GM12878 (cell line): ENCODE measurements at regions not wholly inside any gene's neighbourhood (a gene's known extent, or its start where the extent isn't known, plus 50 kb on each side); places are given as distances from the start of the nearest gene placed in this dataset.

ENCODE experiments used
- ATAC-seq: fragments of 200-7000 bp; cut with Tn5 transposase; 3 replicates; pipeline ENCODE4 v1.9.1; 2020; ENCODE audit warnings: mild to moderate bottlenecking, moderate library complexity
- BruUV-seq: library from RNA; stranded (reverse); fragments of 400-500 nt; replicated peaks from 2 replicates; lab custom pipeline; 2021; lab: Mats Ljungman, UMichigan
- CTCF ChIA-PET: fragments of 300-600 bp; sonication (Branson Sonifier 250); formaldehyde crosslinking; extraction: SDS; loops from one replicate; lab custom pipeline; 2021; ENCODE audit warnings: inconsistent platforms; lab: Yijun Ruan, JAX
- POLR2A ChIA-PET: fragments of 350-600 bp; formaldehyde crosslinking; extraction: SDS; loops from one replicate; lab custom pipeline; 2021; ENCODE audit warnings: inconsistent platforms; lab: Charles Lee
- RAD21 ChIA-PET: fragments of 300-600 bp; sonication (Branson Sonifier 250); formaldehyde crosslinking; loops from one replicate; lab custom pipeline; 2023; ENCODE audit warnings: antibody characterized with exemption; ENCODE audit not compliant: unreplicated experiment; lab: Charles Lee
- SMC1A ChIA-PET: fragments of 300-600 bp; sonication (Branson Sonifier 250); formaldehyde crosslinking; loops from one replicate; lab custom pipeline; 2023; ENCODE audit not compliant: unreplicated experiment, uncharacterized antibody; lab: Charles Lee
- DNase-seq: peaks from one replicate; pipeline ENCODE4 v3.0.0-alpha.2; 2011; ENCODE audit warnings: low read depth, low spot score
- FAIRE-seq: peaks from 3 replicates; lab custom pipeline; 2011; peaks lifted over from hg19 to GRCh38; lab: Jason Lieb, UNC
- H2AFZ ChIP-seq: 2 replicates; pipeline ENCODE4 v1.6.0; 2011; ENCODE audit warnings: low read depth, low read length, control low read depth; ENCODE audit not compliant: control insufficient read depth
- H3K27ac ChIP-seq: 2 replicates; pipeline ENCODE4 v1.5.1; 2011; ENCODE audit warnings: control low read depth; ENCODE audit not compliant: control insufficient read depth, insufficient read depth
- H3K27me3 ChIP-seq, 2 experiments: replicated peaks in 1 of 2; 2 replicates each; pipeline versions ENCODE4 v1.6.0 to v1.6.1; 2011; ENCODE audit warnings: low read length in 1 of 2; ENCODE audit not compliant: control insufficient read depth in 2 of 2, insufficient read depth in 2 of 2
- H3K36me3 ChIP-seq, 2 experiments: 2 replicates each; pipeline ENCODE4 v1.5.1; 2011; ENCODE audit warnings: low read length in 1 of 2; ENCODE audit not compliant: control insufficient read depth in 2 of 2, insufficient read depth in 2 of 2
- H3K4me1 ChIP-seq: 2 replicates; pipeline ENCODE4 v1.6.1; 2011; ENCODE audit warnings: mild to moderate bottlenecking, low read length, moderate library complexity, mixed read lengths; ENCODE audit not compliant: control insufficient read depth, insufficient read depth
- H3K4me2 ChIP-seq: 2 replicates; pipeline ENCODE4 v1.6.0; 2011; ENCODE audit warnings: control low read depth; ENCODE audit not compliant: control insufficient read depth, insufficient read depth
- H3K4me3 ChIP-seq: fragments of 200-600 bp; sonication (generic); 2 replicates; pipeline ENCODE4 v1.5.1; 2016
- H3K79me2 ChIP-seq: 2 replicates; pipeline ENCODE4 v1.6.0; 2011; ENCODE audit warnings: low read length; ENCODE audit not compliant: control insufficient read depth, insufficient read depth
- H3K9ac ChIP-seq: 2 replicates; pipeline ENCODE4 v1.8.0; 2011; ENCODE audit warnings: low read length, control low read depth, mixed read lengths; ENCODE audit not compliant: control insufficient read depth, insufficient read depth
- H3K9me3 ChIP-seq: replicated peaks from 3 replicates; pipeline ENCODE4 v1.5.1; 2011; ENCODE audit warnings: mild to moderate bottlenecking, low read length; ENCODE audit not compliant: control insufficient read depth, insufficient read depth
- H4K20me1 ChIP-seq: 2 replicates; pipeline ENCODE4 v1.6.0; 2011; ENCODE audit not compliant: control insufficient read depth, insufficient read depth
- ASH2L ChIP-seq: fragments of 300-600, 200-600 bp; sonication (generic); IDR thresholded peaks from 2 replicates; pipeline ENCODE4 v1.6.1; 2017; ENCODE audit warnings: low read depth, mild to moderate bottlenecking, borderline replicate concordance
- CREB1 ChIP-seq: IDR thresholded peaks from 2 replicates; pipeline ENCODE4 v1.6.1; 2012; ENCODE audit warnings: low read depth, mild to moderate bottlenecking, inconsistent platforms
- GATAD2B ChIP-seq: fragments of 450-650 bp; conservative IDR thresholded peaks from 2 replicates; pipeline ENCODE4 v1.6.1; 2017; ENCODE audit warnings: low read depth, mild to moderate bottlenecking, moderate library complexity
- IRF4 ChIP-seq: IDR thresholded peaks from 2 replicates; pipeline ENCODE4 v1.6.1; 2011; ENCODE audit warnings: low read depth, low read length
- KAT2A ChIP-seq: conservative IDR thresholded peaks from 2 replicates; pipeline ENCODE4 v1.6.1; 2011; ENCODE audit warnings: low read depth, low read length; ENCODE audit not compliant: control insufficient read depth
- KDM1A ChIP-seq: fragments of 200-600 bp; sonication (generic); IDR thresholded peaks from 2 replicates; pipeline ENCODE4 v1.6.1; 2016; ENCODE audit warnings: borderline replicate concordance
- MEF2B ChIP-seq: fragments of 450-650 bp; IDR thresholded peaks from 2 replicates; pipeline ENCODE4 v1.6.1; 2018; ENCODE audit warnings: mild to moderate bottlenecking, moderate library complexity; ENCODE audit not compliant: partially characterized antibody, poor library complexity, severe bottlenecking
- NKRF ChIP-seq: fragments of 450-650 bp; conservative IDR thresholded peaks from 2 replicates; pipeline ENCODE4 v1.6.1; 2017; ENCODE audit warnings: mild to moderate bottlenecking, moderate library complexity
- RFX5 ChIP-seq: IDR thresholded peaks from 2 replicates; pipeline ENCODE4 v1.6.1; 2011; ENCODE audit warnings: low read depth, low read length, improper control_type of control experiment
- SMAD5 ChIP-seq: IDR thresholded peaks from 2 replicates; pipeline ENCODE4 v1.6.1; 2016; ENCODE audit warnings: antibody characterized with exemption, low read depth
- ZBED1 ChIP-seq: IDR thresholded peaks from 2 replicates; pipeline ENCODE4 v1.6.1; 2016; ENCODE audit warnings: borderline replicate concordance
- WGBS: methylation state at CpG from one replicate; pipeline ENCODE4 v1.1.6; 2016; ENCODE audit warnings: low lambda C conversion rate; ENCODE audit not compliant: insufficient replicate concordance, insufficient coverage; ENCODE audit errors: missing lambda C conversion rate; 5-methylcytosine and 5-hydroxymethylcytosine counted together
- in situ Hi-C: fragments of 300-500 bp; cut with MboI; formaldehyde crosslinking; loops from 9 replicates; pipeline ENCODE4 v1.14.3; 2018; ENCODE audit warnings: mixed read lengths
- intact Hi-C: fragments of 100-400 bp; cut with micrococcal nuclease; formaldehyde crosslinking; loops from one replicate; pipeline ENCODE4 v1.14.2; 2022; ENCODE audit not compliant: unreplicated experiment
- TF ChIP-seq, protein P1 (sequence below): fragments of 450-650 bp; IDR thresholded peaks from 2 replicates; pipeline ENCODE4 v1.6.1; 2017; ENCODE audit warnings: borderline replicate concordance
- TF ChIP-seq, protein P2 (sequence below): IDR thresholded peaks from 2 replicates; pipeline ENCODE4 v1.6.1; 2012; ENCODE audit warnings: low read length, inconsistent platforms

GRCh38 chr2:54403512-54404238, 52.5 kb upstream of the SPTBN1 start:
- BruUV-seq = no TSS peak
- H3K36me3 ChIP-seq = no peaks in the 10 kb centered on the region
- no peaks in the 10 kb centered on the region for H4K20me1 ChIP-seq
- in situ Hi-C loops = no loop called here
- FAIRE-seq (no peak), DNase-seq (no peak), ATAC-seq (no peak; the same call in 1 of the 3 replicates)
- intact Hi-C loops = loop anchor here (5.0 kb wide), 1 partner anchor 521 kb away; no protein-coding TSS in a partner anchor
- CTCF ChIA-PET = interaction anchor here (1.2 kb wide), 1 partner anchor 99 kb away, joined by 3 read pairs; no protein-coding TSS in a partner anchor
- no peak overlapping the region for H3K27ac ChIP-seq
- H3K9me3 ChIP-seq = no peaks in the 10 kb centered on the region
- H3K4me1 ChIP-seq = no peaks in the 10 kb centered on the region
- H3K4me2 ChIP-seq = no peak overlapping the region
- SMC1A ChIA-PET = interaction anchor here (0.7 to 1.6 kb wide), 4 partner anchors 20 to 94 kb away, joined by 3 read pairs; no protein-coding TSS in a partner anchor
- H3K4me3 ChIP-seq = no peak overlapping the region
- no peaks in the 10 kb centered on the region for H3K79me2 ChIP-seq
- TF ChIP-seq, protein P1, sequence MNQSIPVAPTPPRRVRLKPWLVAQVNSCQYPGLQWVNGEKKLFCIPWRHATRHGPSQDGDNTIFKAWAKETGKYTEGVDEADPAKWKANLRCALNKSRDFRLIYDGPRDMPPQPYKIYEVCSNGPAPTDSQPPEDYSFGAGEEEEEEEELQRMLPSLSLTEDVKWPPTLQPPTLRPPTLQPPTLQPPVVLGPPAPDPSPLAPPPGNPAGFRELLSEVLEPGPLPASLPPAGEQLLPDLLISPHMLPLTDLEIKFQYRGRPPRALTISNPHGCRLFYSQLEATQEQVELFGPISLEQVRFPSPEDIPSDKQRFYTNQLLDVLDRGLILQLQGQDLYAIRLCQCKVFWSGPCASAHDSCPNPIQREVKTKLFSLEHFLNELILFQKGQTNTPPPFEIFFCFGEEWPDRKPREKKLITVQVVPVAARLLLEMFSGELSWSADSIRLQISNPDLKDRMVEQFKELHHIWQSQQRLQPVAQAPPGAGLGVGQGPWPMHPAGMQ = no peak
- TF ChIP-seq MEF2B = no peak
- TF ChIP-seq SMAD5 = no peak
- no peak for TF ChIP-seq NKRF
- no peak for TF ChIP-seq ZBED1
- TF ChIP-seq KAT2A = no peak
- TF ChIP-seq, protein P2, sequence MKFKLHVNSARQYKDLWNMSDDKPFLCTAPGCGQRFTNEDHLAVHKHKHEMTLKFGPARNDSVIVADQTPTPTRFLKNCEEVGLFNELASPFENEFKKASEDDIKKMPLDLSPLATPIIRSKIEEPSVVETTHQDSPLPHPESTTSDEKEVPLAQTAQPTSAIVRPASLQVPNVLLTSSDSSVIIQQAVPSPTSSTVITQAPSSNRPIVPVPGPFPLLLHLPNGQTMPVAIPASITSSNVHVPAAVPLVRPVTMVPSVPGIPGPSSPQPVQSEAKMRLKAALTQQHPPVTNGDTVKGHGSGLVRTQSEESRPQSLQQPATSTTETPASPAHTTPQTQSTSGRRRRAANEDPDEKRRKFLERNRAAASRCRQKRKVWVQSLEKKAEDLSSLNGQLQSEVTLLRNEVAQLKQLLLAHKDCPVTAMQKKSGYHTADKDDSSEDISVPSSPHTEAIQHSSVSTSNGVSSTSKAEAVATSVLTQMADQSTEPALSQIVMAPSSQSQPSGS = no peak
- TF ChIP-seq IRF4 = no peak
- no peak for TF ChIP-seq CREB1
- TF ChIP-seq RFX5 = no peak
- TF ChIP-seq GATAD2B = no peak
- no peak for TF ChIP-seq KDM1A
- no peak for TF ChIP-seq ASH2L
- 21% methylated on average over 5 of the region's 5 CpGs for WGBS
- H3K27me3 ChIP-seq = no peaks in the 10 kb centered on the region; a peak in 1 of 4 replicates
- POLR2A ChIA-PET = no interaction called here
- no peak overlapping the region for H2AFZ ChIP-seq
- RAD21 ChIA-PET = no interaction called here
- no peak overlapping the region for H3K9ac ChIP-seq
